GM21423 (cell line): ENCODE measurements at regions not wholly inside any gene's neighbourhood (a gene's known extent, or its start where the extent isn't known, plus 50 kb on each side); places are given as distances from the start of the nearest gene placed in this dataset.

Experiments
- ATAC-seq: cut with Tn5 transposase; IDR thresholded peaks from one replicate; pipeline ENCODE4 v1.9.1; 2021; ENCODE audit warnings: mild to moderate bottlenecking, moderate library complexity; ENCODE audit not compliant: unreplicated experiment

- no peak for ATAC-seq
Observed at GRCh38 chr10:120641695-120642094, 184.7 kb downstream of the PLPP4 start.

- no peak for ATAC-seq
Observed at GRCh38 chr10:120643351-120643750, 186.3 kb downstream of the PLPP4 start.

- ATAC-seq = no peak
Observed at GRCh38 chr10:120644556-120645410, 187.8 kb downstream of the PLPP4 start.

GRCh38 chr10:120646159-120646732 lies 189.2 kb downstream of the PLPP4 start:
- ATAC-seq = no peak

DNA sequence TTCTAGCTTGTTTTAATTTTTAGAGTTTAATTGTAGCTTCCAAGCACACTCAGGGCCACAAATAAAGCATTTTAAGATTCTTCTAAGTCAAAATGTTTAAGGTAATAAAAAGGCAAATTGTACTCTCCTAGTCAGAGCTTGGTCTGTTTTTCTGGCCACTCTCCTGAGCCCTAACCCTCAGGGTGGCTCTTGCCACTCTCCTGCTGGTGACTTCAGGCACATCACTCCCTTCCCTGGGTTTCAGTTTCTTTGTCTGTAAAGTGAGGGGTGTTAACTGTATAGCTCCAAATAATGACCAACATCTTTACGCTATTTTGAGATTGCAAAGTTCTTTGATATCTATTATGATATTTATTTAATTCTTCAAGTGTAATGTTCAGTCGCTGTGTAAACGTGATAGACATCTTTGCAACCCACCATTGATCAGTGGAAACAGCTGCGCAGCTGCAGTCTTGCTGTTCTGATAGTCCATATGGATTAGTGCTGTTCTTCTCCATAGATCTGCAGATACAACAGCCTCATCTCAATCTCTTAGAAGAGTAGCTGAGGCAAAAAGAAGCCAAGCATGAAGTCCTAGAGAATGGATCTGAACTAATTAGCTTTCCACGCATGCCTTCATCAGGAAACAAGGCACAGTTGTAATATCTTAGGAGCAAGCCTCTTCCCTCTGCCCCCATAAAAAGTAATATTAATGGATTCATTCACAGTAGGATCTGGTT lies 189.9 kb downstream of the PLPP4 start:
- ATAC-seq = no peak

DNA sequence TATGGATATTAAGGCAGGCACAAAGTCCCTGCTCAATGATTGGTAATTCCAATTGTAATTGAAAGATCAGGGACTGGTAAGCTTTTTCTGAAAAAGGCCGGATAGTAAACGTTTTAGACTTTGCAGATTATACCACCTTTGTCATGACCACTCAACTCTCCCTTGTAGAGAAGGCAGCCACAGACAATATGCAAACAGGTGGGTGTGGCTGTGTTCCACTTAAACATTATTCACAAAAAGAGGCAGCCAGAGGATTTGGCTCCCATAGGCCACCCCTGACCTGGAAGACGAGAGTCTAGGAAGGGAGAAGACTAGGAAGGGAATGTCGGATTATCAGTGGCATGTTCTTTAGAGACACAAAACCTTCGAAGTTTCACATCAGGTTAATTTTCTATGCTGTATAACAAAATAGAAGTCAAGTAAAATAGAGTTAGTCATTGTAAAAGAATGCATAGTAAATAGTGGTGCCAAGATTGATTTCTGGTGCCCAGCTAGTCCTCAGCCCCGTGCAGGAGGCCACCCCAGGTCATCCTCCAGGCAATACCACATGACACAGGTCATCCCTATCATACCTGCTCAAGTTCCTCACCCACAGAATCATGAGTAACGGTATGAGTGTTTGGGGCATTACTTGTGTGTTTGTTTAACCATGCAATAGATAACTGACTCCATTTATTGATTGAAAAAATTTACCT lies 193.8 kb downstream of the PLPP4 start:
- ATAC-seq = no peak

DNA sequence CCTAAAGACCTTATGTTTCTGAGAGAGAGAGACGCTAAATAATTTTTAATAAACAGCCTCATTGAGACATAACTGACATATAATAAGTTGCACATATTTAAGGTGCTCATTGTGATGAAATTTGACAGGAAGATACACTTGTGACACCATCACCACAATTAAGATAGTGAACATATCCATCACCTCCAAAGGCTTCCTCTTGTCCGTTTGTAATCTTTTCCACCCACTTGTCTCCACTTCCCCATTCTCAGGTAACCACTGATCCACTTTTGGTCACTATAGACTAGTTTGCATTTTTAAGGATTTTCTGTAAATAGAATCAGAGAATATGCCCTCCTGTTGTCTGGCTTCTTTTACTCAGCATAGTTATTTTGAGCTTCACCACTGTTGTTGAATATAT lies 195.1 kb upstream of the WDR11 start:
- no peak for ATAC-seq

DNA sequence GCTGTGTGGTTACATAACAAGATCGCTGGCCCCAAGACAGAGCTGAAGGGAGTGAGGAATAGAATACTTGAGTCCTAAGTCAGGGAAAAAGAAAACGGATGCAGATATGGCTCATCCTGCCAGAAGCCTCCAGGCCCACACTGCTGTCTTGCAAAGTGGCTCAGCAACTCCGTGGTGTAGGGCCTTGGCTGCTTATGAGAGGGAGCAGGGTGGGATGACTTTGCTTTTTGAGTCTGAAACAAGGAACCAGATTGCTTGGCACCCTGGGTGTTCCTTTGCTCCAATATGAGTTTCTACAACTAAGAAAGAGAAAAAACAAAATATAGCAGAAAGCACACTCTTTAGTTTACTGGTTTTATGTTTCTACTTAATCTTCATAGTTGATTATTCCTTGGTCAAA lies 193.8 kb upstream of the WDR11 start:
- ATAC-seq = no peak

- ATAC-seq = no peak
Observed at GRCh38 chr10:120658943-120659885, 191.9 kb upstream of the WDR11 start.

DNA sequence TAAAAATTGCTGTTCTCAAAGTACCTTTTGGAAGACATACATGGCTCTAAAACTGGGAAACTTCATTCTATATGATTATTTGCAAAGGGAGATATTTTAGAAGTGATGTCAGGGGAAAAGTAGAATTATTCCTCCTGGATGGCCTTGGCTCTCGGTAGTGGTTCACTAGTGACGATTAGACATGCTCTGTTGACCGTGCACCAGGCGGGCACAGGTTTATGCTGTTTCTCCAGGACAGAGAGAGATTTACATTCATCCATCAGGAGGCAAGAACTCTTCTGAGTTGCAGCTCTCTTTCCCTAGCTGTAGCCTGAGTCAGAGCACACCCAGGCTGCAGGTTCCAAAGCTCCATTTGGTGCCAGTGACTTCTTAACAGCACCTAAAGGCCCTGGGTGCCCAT lies 184.9 kb upstream of the WDR11 start:
- no peak for ATAC-seq

DNA sequence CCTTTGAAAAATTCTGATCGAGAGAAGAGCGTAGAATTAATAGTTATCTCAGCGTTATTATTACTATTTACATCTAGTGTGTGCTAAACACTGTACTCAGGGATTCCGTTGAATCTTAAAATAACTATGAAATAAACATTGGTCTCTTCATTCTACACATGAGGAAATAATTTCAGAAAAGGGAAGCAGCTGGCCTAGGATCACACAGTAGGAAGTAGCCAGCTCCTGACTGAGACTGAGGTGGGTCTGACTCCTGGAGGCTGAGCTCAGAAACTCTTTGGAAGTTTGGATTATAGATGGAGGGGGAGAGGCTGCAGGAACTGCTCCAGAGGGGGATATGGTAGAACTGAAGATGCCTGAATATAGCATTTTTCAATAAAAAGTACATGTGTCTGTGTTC lies 183.9 kb upstream of the WDR11 start:
- no peak for ATAC-seq

- ATAC-seq = no peak
Observed at GRCh38 chr10:120671491-120671890, 179.7 kb upstream of the WDR11 start.

- ATAC-seq = no peak
Observed at GRCh38 chr10:120683454-120683853, 167.7 kb upstream of the WDR11 start.

- no peak for ATAC-seq
Observed at GRCh38 chr10:120684226-120684625, 166.9 kb upstream of the WDR11 start.

DNA sequence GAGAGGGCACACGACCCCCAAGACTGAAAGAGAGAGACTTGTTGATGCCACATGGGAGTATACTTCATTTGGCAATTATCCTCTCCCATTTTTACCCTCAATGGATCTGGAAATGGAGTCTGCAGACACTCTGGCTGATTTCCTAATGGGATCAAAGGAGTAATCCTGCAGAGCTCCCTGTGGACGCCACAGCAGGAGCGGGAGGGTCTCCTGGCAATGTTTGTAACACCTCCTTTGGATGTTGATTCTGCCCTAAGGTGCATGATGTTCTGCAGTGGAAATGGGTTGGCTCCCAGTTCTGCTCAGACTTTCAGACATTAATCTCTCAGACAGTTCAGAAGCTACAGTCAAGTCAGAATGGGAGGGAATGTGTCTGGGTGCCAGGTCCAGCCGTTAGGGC lies 166.0 kb upstream of the WDR11 start:
- no peak for ATAC-seq

GRCh38 chr10:120688928-120689327 lies 162.2 kb upstream of the WDR11 start:
- ATAC-seq = no peak

- no peak for ATAC-seq
Observed at GRCh38 chr10:120689777-120690529, 161.2 kb upstream of the WDR11 start.

GRCh38 chr10:120691625-120692024 lies 159.5 kb upstream of the WDR11 start:
- ATAC-seq = no peak

DNA sequence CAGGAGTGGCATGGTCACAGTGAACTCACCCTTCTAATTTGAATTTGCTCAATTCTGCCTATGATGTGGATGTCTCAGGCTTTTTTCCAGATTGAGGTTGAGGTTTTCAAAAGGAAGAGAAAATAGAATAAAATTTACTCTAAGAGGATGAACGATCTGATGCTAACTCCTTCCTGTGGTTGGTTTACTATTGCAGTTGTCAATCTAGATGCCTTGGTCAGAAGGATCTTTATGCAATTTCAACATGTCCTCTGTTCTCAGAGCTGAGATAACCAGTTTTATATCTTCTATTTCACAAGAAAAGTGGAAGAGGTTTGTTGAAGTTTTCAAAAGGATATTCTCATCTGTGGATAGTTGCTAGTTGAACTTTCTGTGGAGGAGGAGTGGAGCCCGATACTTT lies 150.7 kb upstream of the WDR11 start:
- no peak for ATAC-seq

DNA sequence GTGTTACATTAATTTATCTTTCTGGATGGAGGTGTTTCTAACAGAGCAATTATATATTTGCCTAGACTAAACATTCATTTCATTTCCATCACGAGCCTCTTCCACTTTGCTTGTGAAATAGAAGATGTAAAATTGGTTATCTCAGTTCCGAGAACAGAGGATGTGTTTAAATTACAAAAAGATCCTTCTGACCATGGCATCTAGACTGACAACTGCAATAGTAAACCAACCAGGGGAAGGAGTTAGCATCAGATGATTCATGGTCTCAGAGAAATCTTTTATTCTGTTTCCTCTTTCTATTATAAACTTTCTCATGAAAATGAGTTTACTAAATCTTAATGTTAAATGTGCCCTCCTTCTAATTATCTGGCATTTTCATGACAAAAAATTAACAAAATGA lies 149.8 kb upstream of the WDR11 start:
- ATAC-seq = no peak
